HEK293 (cell line): ENCODE measurements at regions not wholly inside any gene's neighbourhood (a gene's known extent, or its start where the extent isn't known, plus 50 kb on each side); places are given as distances from the start of the nearest gene placed in this dataset.

Source experiments
- ZBTB8A ChIP-seq: fragments of 450-650 bp; formaldehyde crosslinking; IDR thresholded peaks from 2 replicates; pipeline ENCODE4 v1.5.1; 2016; ENCODE audit warnings: missing biosample characterization, missing genetic modification characterization
- ZFP41 ChIP-seq: fragments of 450-650 bp; formaldehyde crosslinking; IDR thresholded peaks from 2 replicates; pipeline ENCODE4 v1.5.1; 2016; ENCODE audit warnings: missing biosample characterization, missing genetic modification characterization, borderline replicate concordance
- ZNF175 ChIP-seq: fragments of 450-650 bp; formaldehyde crosslinking; IDR thresholded peaks from 2 replicates; pipeline ENCODE4 v1.5.1; 2016; ENCODE audit warnings: missing biosample characterization, missing genetic modification characterization
- ZNF571 ChIP-seq: fragments of 450-650 bp; formaldehyde crosslinking; IDR thresholded peaks from 2 replicates; pipeline ENCODE4 v1.5.0; 2017; ENCODE audit warnings: missing biosample characterization, missing genetic modification characterization
- ZNF701 ChIP-seq: fragments of 450-650 bp; formaldehyde crosslinking; IDR thresholded peaks from 2 replicates; pipeline ENCODE4 v1.5.1; 2016; ENCODE audit warnings: missing biosample characterization, missing genetic modification characterization
- TF ChIP-seq, protein P1 (sequence below): fragments of 450-650 bp; formaldehyde crosslinking; IDR thresholded peaks from 2 replicates; pipeline ENCODE4 v1.5.1; 2016; ENCODE audit warnings: missing biosample characterization, missing genetic modification characterization, low read depth
- TF ChIP-seq, protein P2 (sequence below): fragments of 450-650 bp; formaldehyde crosslinking; IDR thresholded peaks from 2 replicates; pipeline ENCODE4 v1.5.1; 2016; ENCODE audit warnings: missing biosample characterization, missing genetic modification characterization
- TF ChIP-seq, protein P3 (sequence below): fragments of 450-650 bp; formaldehyde crosslinking; IDR thresholded peaks from 2 replicates; pipeline ENCODE4 v1.5.1; 2016; ENCODE audit warnings: missing biosample characterization, missing genetic modification characterization

DNA sequence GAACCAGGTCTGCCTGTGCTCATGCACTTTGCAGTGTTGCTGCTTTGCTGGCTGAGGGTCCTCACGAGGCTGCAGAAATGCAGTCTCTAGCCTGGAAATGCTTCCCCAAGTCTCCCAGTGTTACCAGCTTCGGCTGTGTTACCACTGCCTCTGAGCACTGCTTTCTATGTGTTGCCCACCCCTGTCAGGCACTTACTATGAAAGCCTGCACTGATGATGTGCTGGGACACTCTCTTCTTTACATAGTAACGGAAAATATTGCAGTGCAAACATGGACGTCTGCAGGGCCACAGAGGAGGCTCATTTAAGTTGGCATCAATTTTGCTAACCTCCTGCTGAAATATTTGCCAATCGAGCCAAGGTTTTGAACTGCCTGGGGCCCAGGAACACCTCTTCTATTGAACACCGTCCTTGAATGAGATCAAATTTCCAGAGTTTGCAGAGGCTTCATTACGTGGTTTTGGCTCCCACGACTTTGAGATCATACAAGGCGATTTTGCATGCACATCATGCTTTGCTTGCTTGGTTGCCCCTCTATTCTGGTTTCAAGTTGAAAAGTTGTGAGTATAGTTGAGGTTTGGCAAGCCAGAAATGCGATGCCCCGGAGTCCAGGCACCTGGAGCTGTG is 404.7 kb upstream of the PODXL start:
- TF ChIP-seq ZNF571 (no peak), ZNF175 (no peak), ZNF701 (tag by site-specific recombination) (no peak), ZBTB8A (tag by site-specific recombination) (no peak), ZFP41 (tag by site-specific recombination) (no peak)
- TF ChIP-seq, protein P1, sequence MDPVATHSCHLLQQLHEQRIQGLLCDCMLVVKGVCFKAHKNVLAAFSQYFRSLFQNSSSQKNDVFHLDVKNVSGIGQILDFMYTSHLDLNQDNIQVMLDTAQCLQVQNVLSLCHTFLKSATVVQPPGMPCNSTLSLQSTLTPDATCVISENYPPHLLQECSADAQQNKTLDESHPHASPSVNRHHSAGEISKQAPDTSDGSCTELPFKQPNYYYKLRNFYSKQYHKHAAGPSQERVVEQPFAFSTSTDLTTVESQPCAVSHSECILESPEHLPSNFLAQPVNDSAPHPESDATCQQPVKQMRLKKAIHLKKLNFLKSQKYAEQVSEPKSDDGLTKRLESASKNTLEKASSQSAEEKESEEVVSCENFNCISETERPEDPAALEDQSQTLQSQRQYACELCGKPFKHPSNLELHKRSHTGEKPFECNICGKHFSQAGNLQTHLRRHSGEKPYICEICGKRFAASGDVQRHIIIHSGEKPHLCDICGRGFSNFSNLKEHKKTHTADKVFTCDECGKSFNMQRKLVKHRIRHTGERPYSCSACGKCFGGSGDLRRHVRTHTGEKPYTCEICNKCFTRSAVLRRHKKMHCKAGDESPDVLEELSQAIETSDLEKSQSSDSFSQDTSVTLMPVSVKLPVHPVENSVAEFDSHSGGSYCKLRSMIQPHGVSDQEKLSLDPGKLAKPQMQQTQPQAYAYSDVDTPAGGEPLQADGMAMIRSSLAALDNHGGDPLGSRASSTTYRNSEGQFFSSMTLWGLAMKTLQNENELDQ (tag by site-specific recombination): no peak
- TF ChIP-seq, protein P2, sequence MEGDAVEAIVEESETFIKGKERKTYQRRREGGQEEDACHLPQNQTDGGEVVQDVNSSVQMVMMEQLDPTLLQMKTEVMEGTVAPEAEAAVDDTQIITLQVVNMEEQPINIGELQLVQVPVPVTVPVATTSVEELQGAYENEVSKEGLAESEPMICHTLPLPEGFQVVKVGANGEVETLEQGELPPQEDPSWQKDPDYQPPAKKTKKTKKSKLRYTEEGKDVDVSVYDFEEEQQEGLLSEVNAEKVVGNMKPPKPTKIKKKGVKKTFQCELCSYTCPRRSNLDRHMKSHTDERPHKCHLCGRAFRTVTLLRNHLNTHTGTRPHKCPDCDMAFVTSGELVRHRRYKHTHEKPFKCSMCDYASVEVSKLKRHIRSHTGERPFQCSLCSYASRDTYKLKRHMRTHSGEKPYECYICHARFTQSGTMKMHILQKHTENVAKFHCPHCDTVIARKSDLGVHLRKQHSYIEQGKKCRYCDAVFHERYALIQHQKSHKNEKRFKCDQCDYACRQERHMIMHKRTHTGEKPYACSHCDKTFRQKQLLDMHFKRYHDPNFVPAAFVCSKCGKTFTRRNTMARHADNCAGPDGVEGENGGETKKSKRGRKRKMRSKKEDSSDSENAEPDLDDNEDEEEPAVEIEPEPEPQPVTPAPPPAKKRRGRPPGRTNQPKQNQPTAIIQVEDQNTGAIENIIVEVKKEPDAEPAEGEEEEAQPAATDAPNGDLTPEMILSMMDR (tag by site-specific recombination): no peak
- TF ChIP-seq, protein P3, sequence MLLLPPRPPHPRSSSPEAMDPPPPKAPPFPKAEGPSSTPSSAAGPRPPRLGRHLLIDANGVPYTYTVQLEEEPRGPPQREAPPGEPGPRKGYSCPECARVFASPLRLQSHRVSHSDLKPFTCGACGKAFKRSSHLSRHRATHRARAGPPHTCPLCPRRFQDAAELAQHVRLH (tag by site-specific recombination): no peak
